GM12865 (cell line): ENCODE measurements at regions not wholly inside any gene's neighbourhood (a gene's known extent, or its start where the extent isn't known, plus 50 kb on each side); places are given as distances from the start of the nearest gene placed in this dataset.

Source experiments
- DNase-seq: peaks from one replicate; pipeline ENCODE4 v3.0.0; 2010; ENCODE audit warnings: low read depth
- H3K4me3 ChIP-seq: 2 replicates; pipeline ENCODE4 v1.5.1; 2011; ENCODE audit warnings: mild to moderate bottlenecking, low read depth, low read length, control low read depth
- TF ChIP-seq, protein P1 (sequence below): IDR thresholded peaks from 2 replicates; pipeline ENCODE4 v1.5.1; 2011; ENCODE audit warnings: low read length, control low read depth, low read depth, inconsistent platforms; ENCODE audit not compliant: insufficient read depth; ENCODE audit errors: missing control alignments

DNA sequence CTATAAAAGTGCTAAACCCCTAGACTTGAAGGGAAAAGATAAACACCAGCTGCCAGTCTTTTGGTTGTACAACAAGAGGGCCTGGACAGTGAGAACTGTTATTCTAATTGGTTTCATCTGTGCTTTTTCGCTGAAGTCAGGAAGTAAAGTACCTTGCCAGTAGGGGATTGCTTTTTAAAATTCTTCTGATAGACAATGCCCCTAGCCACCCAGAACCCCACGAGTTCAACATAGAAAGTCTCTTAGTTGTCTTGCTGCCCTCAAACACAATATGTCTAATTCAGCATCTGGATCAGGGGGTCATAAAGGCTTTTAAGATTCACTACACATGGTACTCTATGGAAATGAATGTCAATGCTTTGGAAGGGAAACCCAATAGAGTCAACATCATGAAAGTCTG is 289.2 kb downstream of the TBX15 start:
- no peak for DNase-seq
- TF ChIP-seq, protein P1, sequence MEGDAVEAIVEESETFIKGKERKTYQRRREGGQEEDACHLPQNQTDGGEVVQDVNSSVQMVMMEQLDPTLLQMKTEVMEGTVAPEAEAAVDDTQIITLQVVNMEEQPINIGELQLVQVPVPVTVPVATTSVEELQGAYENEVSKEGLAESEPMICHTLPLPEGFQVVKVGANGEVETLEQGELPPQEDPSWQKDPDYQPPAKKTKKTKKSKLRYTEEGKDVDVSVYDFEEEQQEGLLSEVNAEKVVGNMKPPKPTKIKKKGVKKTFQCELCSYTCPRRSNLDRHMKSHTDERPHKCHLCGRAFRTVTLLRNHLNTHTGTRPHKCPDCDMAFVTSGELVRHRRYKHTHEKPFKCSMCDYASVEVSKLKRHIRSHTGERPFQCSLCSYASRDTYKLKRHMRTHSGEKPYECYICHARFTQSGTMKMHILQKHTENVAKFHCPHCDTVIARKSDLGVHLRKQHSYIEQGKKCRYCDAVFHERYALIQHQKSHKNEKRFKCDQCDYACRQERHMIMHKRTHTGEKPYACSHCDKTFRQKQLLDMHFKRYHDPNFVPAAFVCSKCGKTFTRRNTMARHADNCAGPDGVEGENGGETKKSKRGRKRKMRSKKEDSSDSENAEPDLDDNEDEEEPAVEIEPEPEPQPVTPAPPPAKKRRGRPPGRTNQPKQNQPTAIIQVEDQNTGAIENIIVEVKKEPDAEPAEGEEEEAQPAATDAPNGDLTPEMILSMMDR, result no peak
- H3K4me3 ChIP-seq, result no peak overlapping the region

DNA sequence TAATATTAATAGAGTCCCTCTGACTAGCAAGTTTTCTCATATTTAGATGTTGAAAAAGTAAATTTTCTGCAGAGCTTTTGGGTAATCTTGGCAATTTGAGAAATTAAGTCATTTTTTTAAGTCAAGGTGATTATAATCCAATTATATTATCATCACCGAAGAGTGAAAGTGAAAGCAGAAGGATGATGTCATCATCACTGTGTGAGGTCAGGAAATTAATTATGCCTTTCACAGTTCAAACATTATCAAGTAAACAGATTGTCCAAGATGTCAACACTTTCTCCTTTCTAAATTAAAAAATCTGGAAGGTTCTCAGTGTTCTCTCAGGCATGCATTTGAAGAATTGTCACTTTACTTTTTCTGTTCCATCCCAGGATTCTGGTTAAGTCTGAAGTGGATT is 296.0 kb downstream of the TBX15 start:
- TF ChIP-seq, protein P1, result no peak
- DNase-seq, result no peak
- H3K4me3 ChIP-seq, result no peak overlapping the region

DNA sequence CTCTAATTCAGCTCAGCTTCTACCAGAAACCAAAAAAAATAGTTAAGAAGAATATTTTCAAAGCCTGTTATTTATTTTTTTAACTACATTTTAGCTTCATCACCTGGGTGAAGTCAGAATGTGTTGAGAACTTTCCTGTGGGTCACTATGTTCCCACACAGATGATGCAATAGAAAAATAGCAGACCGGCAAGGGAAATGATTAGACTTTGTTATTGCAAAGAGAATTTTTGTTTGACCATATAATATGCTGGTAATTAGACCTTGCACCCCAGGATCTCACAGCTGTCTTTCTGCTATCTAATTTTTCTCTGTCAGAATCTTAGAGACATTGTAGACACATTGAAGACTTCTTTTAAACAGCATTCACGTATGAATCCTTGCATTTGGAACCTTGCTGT is 299.3 kb downstream of the TBX15 start:
- TF ChIP-seq, protein P1, result no peak
- no peak for DNase-seq
- no peak overlapping the region for H3K4me3 ChIP-seq

DNA sequence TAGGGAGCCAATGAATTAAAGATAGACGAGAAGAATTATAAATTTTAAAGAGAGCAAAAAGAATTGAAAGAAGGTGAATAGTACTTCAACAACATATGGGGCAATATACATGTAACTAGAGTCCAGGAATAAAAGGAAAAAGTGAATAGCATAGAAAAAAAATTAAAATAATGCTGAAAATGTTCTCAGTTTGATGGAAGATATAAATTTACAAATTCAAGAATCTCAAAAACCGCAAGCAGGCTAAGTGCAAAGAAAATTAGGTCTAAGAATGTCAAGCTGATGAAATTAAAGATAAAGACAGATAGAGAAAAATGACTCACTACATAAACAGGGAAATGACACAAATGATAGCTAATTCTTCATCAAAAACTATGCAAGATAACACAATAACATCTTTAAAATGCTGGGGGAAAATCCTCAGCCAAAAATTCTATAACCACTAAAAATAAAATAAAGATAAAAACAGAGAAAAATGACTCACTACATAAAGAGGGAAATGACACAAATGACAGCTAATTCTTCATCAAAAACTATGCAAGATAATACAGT is 326.3 kb downstream of the TBX15 start:
- TF ChIP-seq, protein P1, result no peak

DNA sequence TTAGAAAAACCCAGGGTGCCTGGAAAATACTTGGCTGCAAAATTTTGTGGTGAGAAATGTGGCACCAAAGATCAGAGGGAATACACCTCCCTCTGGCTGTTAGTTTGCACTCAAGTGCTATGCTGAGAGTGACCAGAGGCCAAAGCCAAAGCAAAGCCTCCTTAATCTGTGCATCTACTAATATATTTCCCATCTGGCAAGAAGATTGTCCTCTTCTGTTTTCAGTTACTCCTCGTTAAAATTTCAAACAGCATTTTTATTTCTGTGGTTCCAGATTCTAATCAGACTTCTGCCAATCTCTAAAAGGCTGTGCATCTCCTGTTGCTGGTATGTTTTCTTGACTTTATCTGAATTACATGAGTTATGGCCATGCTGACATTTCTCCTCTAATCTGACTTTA is 327.4 kb downstream of the TBX15 start:
- no peak overlapping the region for H3K4me3 ChIP-seq
- no peak for DNase-seq
- TF ChIP-seq, protein P1, result no peak

More for the DNA sequence above, 326.3 kb downstream of the TBX15 start:
- no peak overlapping the region for H3K4me3 ChIP-seq
- DNase-seq, result no peak

DNA sequence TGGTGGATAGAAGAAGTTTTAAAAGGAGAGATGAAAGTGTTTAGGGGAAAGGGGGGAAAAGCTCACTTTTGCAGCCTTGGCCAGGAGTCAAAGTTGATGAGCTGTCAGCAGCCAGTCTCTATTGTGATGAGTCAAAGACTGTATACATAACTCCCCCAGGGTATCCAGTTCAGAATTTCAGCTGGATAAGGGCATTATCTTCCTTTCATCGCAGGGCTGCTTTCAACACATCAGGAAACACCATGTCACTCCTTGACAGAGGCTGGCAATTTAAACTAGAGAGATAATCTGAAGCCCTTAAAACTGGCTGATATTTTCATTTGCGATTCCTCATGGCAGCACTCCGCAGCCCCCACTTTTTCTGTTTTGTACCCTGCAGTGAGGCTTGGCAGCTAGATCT is 328.5 kb downstream of the TBX15 start:
- TF ChIP-seq, protein P1, result no peak

DNA sequence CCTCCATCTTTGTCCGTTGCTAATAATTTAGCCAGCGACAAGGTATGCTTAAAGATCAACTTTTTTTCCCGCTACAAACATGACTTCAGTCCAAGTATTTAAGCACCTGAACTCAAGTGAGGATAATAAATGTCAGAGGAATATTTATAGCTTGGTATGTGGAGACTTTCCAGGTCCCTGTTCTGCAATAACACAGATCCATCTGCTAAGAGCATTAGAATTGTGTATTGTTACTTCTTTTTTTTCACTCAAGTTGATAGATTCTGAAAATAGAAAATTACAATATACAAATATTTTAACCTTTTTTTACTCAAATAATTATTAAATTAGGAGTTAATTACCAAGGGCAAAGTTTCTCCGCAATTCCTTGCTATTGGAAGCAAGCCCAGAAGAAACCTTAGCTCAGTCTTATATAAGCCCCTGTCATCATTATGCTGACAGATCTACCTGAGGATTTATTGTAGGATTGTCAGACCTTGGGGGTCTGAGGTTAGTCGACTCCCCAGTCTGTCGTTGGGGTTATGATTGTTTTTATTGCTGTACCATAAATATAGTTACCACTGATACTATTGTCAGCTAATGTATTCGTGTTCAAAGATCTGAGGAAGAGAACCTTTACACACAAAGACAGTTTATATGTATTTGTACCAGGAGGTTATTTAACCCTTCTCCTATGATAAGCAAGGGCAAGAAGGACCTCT is 337.9 kb downstream of the TBX15 start:
- DNase-seq, result no peak
- no peak overlapping the region for H3K4me3 ChIP-seq
- TF ChIP-seq, protein P1, result no peak

More for the DNA sequence above, 328.5 kb downstream of the TBX15 start:
- no peak overlapping the region for H3K4me3 ChIP-seq
- DNase-seq, result no peak
